OCI-LY1 (cell line): ENCODE measurements at regions not wholly inside any gene's neighbourhood (a gene's known extent, or its start where the extent isn't known, plus 50 kb on each side); places are given as distances from the start of the nearest gene placed in this dataset.
A peak's percentile ranks its signal among the peaks of the same experiment; 100 is the strongest.

Experiments used
- H2AFZ ChIP-seq: fragments of 200-600 bp; sonication (generic), shearing (Covaris generic); 2 replicates; pipeline ENCODE4 v1.6.0; 2014; ENCODE audit warnings: antibody characterized with exemption, mild to moderate bottlenecking, low read length
- H3F3A ChIP-seq: fragments of 200-600 bp; sonication (generic), shearing (Covaris generic); 2 replicates; pipeline ENCODE4 v1.6.0; 2014; ENCODE audit warnings: mild to moderate bottlenecking, antibody characterized with exemption, low read length, moderate library complexity; ENCODE audit not compliant: insufficient read depth
- H3K27ac ChIP-seq: fragments of 200-600 bp; sonication (generic); 2 replicates; pipeline ENCODE4 v1.5.1; 2014; ENCODE audit warnings: low read length, mixed run types, mild to moderate bottlenecking, low read depth; ENCODE audit not compliant: poor library complexity, severe bottlenecking
- H3K27me3 ChIP-seq: fragments of 200-600 bp; sonication (generic); 2 replicates; pipeline ENCODE4 v1.6.0; 2014; ENCODE audit warnings: antibody characterized with exemption, mild to moderate bottlenecking, low read length, moderate library complexity; ENCODE audit not compliant: insufficient read depth
- H3K36me3 ChIP-seq: fragments of 200-600 bp; sonication (generic); 2 replicates; pipeline ENCODE4 v1.6.1; 2014; ENCODE audit warnings: mild to moderate bottlenecking, antibody characterized with exemption, low read length, moderate library complexity, mixed read lengths; ENCODE audit not compliant: insufficient read depth
- H3K4me1 ChIP-seq: fragments of 200-600 bp; sonication (generic); 2 replicates; pipeline ENCODE4 v1.5.1; 2014; ENCODE audit warnings: mild to moderate bottlenecking, low read length, moderate library complexity; ENCODE audit not compliant: insufficient read depth, severe bottlenecking
- H3K4me2 ChIP-seq: fragments of 200-600 bp; sonication (generic), shearing (Covaris generic); 2 replicates; pipeline ENCODE4 v1.6.1; 2014; ENCODE audit warnings: low read length
- H3K4me3 ChIP-seq: fragments of 200-600 bp; sonication (generic); 2 replicates; pipeline ENCODE4 v1.5.1; 2014; ENCODE audit warnings: low read length, low read depth, mild to moderate bottlenecking, mixed read lengths; ENCODE audit not compliant: poor library complexity, severe bottlenecking
- H3K79me2 ChIP-seq: fragments of 200-600 bp; shearing (Covaris generic); 2 replicates; pipeline ENCODE4 v1.6.1; 2016; ENCODE audit warnings: mixed run types, low read length, mixed read lengths; ENCODE audit not compliant: insufficient read depth
- H3K9ac ChIP-seq: fragments of 200-600 bp; sonication (generic), shearing (Covaris generic); 2 replicates; pipeline ENCODE4 v1.6.1; 2014; ENCODE audit warnings: mild to moderate bottlenecking, low read length, mixed read lengths
- H3K9me2 ChIP-seq: fragments of 200-600 bp; sonication (generic), shearing (Covaris generic); 2 replicates; pipeline ENCODE4 v1.6.1; 2014; ENCODE audit warnings: low read depth, mild to moderate bottlenecking, low read length, mixed read lengths
- H3K9me3 ChIP-seq: fragments of 200-600 bp; shearing (Covaris generic); 2 replicates; pipeline ENCODE4 v1.6.1; 2014; ENCODE audit warnings: low read length, mixed read lengths
- H4K20me1 ChIP-seq: fragments of 200-600 bp; sonication (generic), shearing (Covaris generic); 2 replicates; pipeline ENCODE4 v1.6.0; 2016; ENCODE audit warnings: mild to moderate bottlenecking, low read length; ENCODE audit not compliant: insufficient read depth
- CTCF ChIP-seq: fragments of 200-600 bp; sonication (generic), shearing (Covaris generic); IDR thresholded peaks from 2 replicates; pipeline ENCODE4 v1.5.1; 2017; ENCODE audit warnings: mild to moderate bottlenecking, antibody characterized with exemption, low read length, moderate library complexity, mixed read lengths
- EZH2 ChIP-seq: fragments of 200-600 bp; sonication (generic), shearing (Covaris generic); IDR thresholded peaks from 2 replicates; pipeline ENCODE4 v1.8.0; 2017; ENCODE audit warnings: borderline replicate concordance, mixed run types, mild to moderate bottlenecking, antibody characterized with exemption, low read length, moderate library complexity, mixed read lengths

DNA sequence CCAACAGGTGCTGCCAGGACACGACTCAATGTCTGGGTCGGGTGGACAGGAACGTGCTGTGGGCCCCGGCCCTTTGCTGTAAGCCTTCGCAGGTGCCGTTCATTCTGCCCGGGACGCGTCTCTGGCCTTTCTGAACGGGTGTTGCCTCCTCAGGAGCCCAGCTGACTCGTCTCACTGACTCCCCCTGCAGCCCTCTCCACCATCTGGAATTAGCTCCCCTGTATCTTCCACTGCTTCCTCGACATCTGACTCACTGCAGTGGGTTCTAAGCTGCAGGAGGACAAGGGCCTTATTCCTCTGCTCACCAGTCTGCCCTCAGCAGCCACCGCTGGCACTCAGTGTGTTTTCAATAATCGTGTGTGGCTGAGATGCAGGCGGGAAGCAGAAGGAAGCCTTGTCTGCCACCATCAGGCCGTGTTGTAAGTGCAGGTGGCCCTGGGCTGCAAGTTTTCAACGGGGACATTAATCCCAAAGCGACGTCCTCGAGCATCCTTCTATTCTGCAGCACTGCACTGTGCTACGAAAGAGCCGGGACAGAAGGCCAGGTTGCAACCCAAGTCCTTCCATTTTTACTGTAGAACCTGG, 256.2 kb downstream of the FOXL1 start:
- TF ChIP-seq EZH2, result no peak
- TF ChIP-seq CTCF, result peak; percentile 18; the same call in 1 of the 2 replicates
- Histone ChIP-seq H3K9me3 (no peaks in the 10 kb centered on the region), H4K20me1 (no peaks in the 10 kb centered on the region), H3K9ac (no peak overlapping the region), H3K4me2 (no peak overlapping the region), H3K4me3 (no peak overlapping the region), H3K4me1 (no peaks in the 10 kb centered on the region), H2AFZ (no peak overlapping the region), H3K27ac (no peak overlapping the region), H3K27me3 (no peaks in the 10 kb centered on the region), H3F3A (no peaks in the 10 kb centered on the region), H3K79me2 (no peaks in the 10 kb centered on the region), H3K9me2 (no peaks in the 10 kb centered on the region), H3K36me3 (no peaks in the 10 kb centered on the region)

DNA sequence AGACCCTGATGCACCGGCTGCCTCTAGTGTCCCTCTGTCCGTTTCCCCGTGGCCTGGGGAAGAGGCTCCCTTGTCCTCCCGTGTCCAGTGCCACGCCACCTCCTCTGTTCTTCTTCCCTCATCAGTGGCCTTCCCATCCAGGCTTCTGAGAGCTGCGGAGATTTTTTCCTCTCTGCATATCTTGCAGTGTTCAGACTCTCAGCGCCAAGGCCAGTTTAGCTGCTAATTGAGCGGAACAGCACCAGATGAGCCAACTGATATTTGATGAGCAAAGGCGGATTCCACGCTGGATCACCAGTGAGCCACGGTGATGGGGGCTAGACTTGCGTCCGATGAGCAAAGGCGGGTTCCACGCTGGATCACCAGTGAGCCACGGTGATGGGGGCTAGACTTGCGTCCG, 257.6 kb downstream of the FOXL1 start:
- no peak for TF ChIP-seq EZH2
- no peak for TF ChIP-seq CTCF
- no peak overlapping the region for H3K4me3 ChIP-seq
- no peak overlapping the region for H3K27ac ChIP-seq
- no peaks in the 10 kb centered on the region; the same call in 1 of the 2 replicates for H3K27me3 ChIP-seq
- no peaks in the 10 kb centered on the region for H3K9me3 ChIP-seq
- H3K9ac ChIP-seq, result no peak overlapping the region
- no peaks in the 10 kb centered on the region for H3K9me2 ChIP-seq
- no peak overlapping the region for H3K4me2 ChIP-seq
- no peaks in the 10 kb centered on the region for H3K4me1 ChIP-seq
- H4K20me1 ChIP-seq, result no peaks in the 10 kb centered on the region
- H3F3A ChIP-seq, result no peaks in the 10 kb centered on the region
- no peaks in the 10 kb centered on the region for H3K79me2 ChIP-seq
- H3K36me3 ChIP-seq, result no peaks in the 10 kb centered on the region
- H2AFZ ChIP-seq, result no peak overlapping the region

DNA sequence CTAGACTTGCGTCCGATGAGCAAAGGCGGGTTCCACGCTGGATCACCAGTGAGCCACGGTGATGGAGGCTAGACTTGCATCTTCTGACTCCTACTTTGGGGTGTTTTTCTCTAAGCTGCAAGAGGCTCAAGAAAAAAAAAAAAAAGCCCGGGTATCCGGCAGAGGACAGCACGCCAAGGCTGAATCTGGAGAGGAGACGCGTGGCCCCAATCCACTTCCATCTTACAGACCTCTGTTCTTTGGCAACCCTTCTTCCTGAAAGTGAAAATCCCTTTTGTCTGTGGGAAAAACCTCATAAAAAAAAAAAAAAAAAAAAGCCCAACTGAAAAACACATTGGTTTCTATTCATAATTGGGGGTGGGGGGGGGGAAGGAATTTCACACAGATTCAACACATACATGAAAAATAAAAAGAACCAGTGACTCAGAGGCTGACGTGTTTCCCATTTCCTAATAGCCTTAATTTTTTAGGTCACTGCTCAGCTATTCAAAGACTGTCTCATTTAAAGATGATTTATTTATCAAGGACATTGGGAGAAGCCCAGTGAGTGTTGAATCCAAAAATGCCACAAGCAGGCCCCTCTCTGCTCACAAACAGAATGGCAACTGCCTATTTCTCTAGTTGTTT, 258.3 kb downstream of the FOXL1 start:
- Histone ChIP-seq H3K9me2 (no peaks in the 10 kb centered on the region), H3K4me2 (no peak overlapping the region), H3K79me2 (no peaks in the 10 kb centered on the region), H3F3A (no peaks in the 10 kb centered on the region), H4K20me1 (no peaks in the 10 kb centered on the region), H3K9ac (no peak overlapping the region), H3K36me3 (no peaks in the 10 kb centered on the region), H3K4me1 (no peaks in the 10 kb centered on the region), H2AFZ (no peak overlapping the region), H3K27ac (no peak overlapping the region), H3K9me3 (no peaks in the 10 kb centered on the region), H3K27me3 (no peaks in the 10 kb centered on the region; the same call in 1 of the 2 replicates), H3K4me3 (no peak overlapping the region)
- TF ChIP-seq EZH2, result no peak
- TF ChIP-seq CTCF, result no peak
